Neural progenitor cell (in vitro differentiated cells): ENCODE measurements at regions not wholly inside any gene's neighbourhood (a gene's known extent, or its start where the extent isn't known, plus 50 kb on each side); places are given as distances from the start of the nearest gene placed in this dataset.

Source experiments
- DNase-seq: peaks from one replicate; pipeline ENCODE4 v3.0.0-alpha.2; 2016; ENCODE audit warnings: low spot score
- H2AFZ ChIP-seq: fragments of 200-600 bp; sonication (generic); replicated peaks from 2 replicates; pipeline ENCODE4 v1.6.1; 2016; ENCODE audit warnings: antibody characterized with exemption
- H3F3A ChIP-seq: fragments of 200-600 bp; sonication (generic); 2 replicates; pipeline ENCODE4 v1.6.1; 2016; ENCODE audit warnings: antibody characterized with exemption, low read depth
- H3K27ac ChIP-seq: fragments of 200-600 bp; sonication (generic); 2 replicates; pipeline ENCODE4 v1.5.1; 2016; ENCODE audit warnings: mild to moderate bottlenecking
- H3K27me3 ChIP-seq: fragments of 200-600 bp; sonication (generic); 2 replicates; pipeline ENCODE4 v1.6.1; 2016; ENCODE audit warnings: mild to moderate bottlenecking, moderate library complexity
- H3K36me3 ChIP-seq: fragments of 200-600 bp; sonication (generic); 2 replicates; pipeline ENCODE4 v1.5.1; 2016
- H3K4me1 ChIP-seq: fragments of 200-600 bp; sonication (generic); 2 replicates; pipeline ENCODE4 v1.6.1; 2016; ENCODE audit warnings: mixed run types
- H3K4me2 ChIP-seq: fragments of 200-600 bp; sonication (generic); 2 replicates; pipeline ENCODE4 v1.6.1; 2016
- H3K4me3 ChIP-seq: fragments of 200-600 bp; sonication (generic); 2 replicates; pipeline ENCODE4 v1.5.1; 2016
- H3K79me2 ChIP-seq: fragments of 200-600 bp; sonication (generic); 2 replicates; pipeline ENCODE4 v1.6.1; 2016; ENCODE audit warnings: low read depth
- H3K9ac ChIP-seq: fragments of 200-600 bp; sonication (generic); 2 replicates; pipeline ENCODE4 v1.6.1; 2016
- H3K9me3 ChIP-seq: fragments of 200-600 bp; sonication (generic); 2 replicates; pipeline ENCODE4 v1.5.1; 2016; ENCODE audit warnings: low read depth
- H4K20me1 ChIP-seq: fragments of 200-600 bp; sonication (generic); 2 replicates; pipeline ENCODE4 v1.6.1; 2016; ENCODE audit warnings: low read depth
- H3K27ac Mint-ChIP-seq: 3 replicates; pipeline ENCODE4 v1.8.0; 2021; ENCODE audit warnings: mixed read lengths
- H3K27me3 Mint-ChIP-seq: 2 replicates; pipeline ENCODE4 v1.8.0; 2022; ENCODE audit warnings: low read depth, mild to moderate bottlenecking, inconsistent platforms, moderate library complexity, mixed read lengths; ENCODE audit not compliant: insufficient read depth
- H3K36me3 Mint-ChIP-seq: 3 replicates; pipeline ENCODE4 v1.8.0; 2021; ENCODE audit warnings: mixed read lengths
- H3K4me1 Mint-ChIP-seq: 3 replicates; pipeline ENCODE4 v1.8.0; 2021; ENCODE audit warnings: mixed read lengths
- H3K4me3 Mint-ChIP-seq: 3 replicates; pipeline ENCODE4 v1.8.0; 2021; ENCODE audit warnings: mild to moderate bottlenecking, moderate library complexity, mixed read lengths
- H3K9me3 Mint-ChIP-seq: 3 replicates; pipeline ENCODE4 v1.8.0; 2020; ENCODE audit warnings: mixed read lengths
- EZH2 ChIP-seq: fragments of 200-600 bp; sonication (generic); IDR thresholded peaks from 2 replicates; pipeline ENCODE4 v1.6.1; 2017; ENCODE audit warnings: antibody characterized with exemption, mild to moderate bottlenecking, moderate library complexity
- EZH2phosphoT487 ChIP-seq: fragments of 200-600 bp; sonication (generic); IDR thresholded peaks from 2 replicates; pipeline ENCODE4 v1.6.1; 2017; ENCODE audit warnings: antibody characterized with exemption
- TF ChIP-seq, protein P1 (sequence below): fragments of 200-600 bp; sonication (generic); IDR thresholded peaks from 2 replicates; pipeline ENCODE4 v1.5.1; 2017; ENCODE audit warnings: antibody characterized with exemption, mild to moderate bottlenecking

DNA sequence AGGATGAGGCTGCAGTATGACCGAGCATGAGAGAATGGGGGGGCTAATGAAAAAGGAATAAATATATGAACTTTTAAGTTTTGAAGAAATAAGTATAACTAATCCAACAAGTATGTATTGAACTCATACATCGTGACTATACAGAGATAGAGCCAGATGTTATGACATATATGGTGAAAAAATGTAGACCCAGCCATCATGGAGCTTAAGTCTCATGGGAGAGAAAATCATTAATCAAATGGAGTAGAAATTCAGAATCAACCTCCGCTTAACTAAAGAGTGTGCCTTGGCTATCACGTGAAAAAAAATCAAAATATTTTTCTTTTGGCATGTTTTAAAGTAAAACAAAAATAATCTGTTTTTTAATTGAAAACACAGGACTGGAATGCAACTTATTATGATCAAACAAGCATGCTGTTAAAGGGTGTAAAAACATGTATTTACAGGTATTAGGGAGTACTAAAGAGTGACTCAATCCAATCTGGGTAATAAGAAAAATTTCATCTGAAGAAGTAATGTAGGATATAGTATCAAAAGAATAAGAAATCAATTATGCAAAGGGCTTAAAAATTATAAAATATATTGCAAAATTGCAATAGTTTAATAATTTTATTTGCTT, 868.5 kb upstream of the NUDT12 start:
- H3K4me2 ChIP-seq: no peak overlapping the region
- TF ChIP-seq EZH2: no peak
- TF ChIP-seq EZH2phosphoT487: no peak
- TF ChIP-seq, protein P1, sequence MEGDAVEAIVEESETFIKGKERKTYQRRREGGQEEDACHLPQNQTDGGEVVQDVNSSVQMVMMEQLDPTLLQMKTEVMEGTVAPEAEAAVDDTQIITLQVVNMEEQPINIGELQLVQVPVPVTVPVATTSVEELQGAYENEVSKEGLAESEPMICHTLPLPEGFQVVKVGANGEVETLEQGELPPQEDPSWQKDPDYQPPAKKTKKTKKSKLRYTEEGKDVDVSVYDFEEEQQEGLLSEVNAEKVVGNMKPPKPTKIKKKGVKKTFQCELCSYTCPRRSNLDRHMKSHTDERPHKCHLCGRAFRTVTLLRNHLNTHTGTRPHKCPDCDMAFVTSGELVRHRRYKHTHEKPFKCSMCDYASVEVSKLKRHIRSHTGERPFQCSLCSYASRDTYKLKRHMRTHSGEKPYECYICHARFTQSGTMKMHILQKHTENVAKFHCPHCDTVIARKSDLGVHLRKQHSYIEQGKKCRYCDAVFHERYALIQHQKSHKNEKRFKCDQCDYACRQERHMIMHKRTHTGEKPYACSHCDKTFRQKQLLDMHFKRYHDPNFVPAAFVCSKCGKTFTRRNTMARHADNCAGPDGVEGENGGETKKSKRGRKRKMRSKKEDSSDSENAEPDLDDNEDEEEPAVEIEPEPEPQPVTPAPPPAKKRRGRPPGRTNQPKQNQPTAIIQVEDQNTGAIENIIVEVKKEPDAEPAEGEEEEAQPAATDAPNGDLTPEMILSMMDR: no peak
- no peaks in the 10 kb centered on the region for H3K79me2 ChIP-seq
- no peaks in the 10 kb centered on the region for H3F3A ChIP-seq
- no peaks in the 10 kb centered on the region for H3K27me3 Mint-ChIP-seq
- H4K20me1 ChIP-seq: no peaks in the 10 kb centered on the region
- H3K36me3 ChIP-seq: no peaks in the 10 kb centered on the region
- no peak overlapping the region for H3K27ac ChIP-seq
- no peak overlapping the region for H3K4me3 Mint-ChIP-seq
- no peaks in the 10 kb centered on the region for H3K4me1 ChIP-seq
- no peaks in the 10 kb centered on the region for H3K9me3 ChIP-seq
- no peaks in the 10 kb centered on the region for H3K4me1 Mint-ChIP-seq
- no peaks in the 10 kb centered on the region for H3K9me3 Mint-ChIP-seq
- H3K27ac Mint-ChIP-seq: no peak overlapping the region
- DNase-seq: no peak
- no peak overlapping the region for H3K4me3 ChIP-seq
- no peaks in the 10 kb centered on the region for H3K27me3 ChIP-seq
- H2AFZ ChIP-seq: no peak overlapping the region
- H3K36me3 Mint-ChIP-seq: no peaks in the 10 kb centered on the region
- no peak overlapping the region for H3K9ac ChIP-seq

DNA sequence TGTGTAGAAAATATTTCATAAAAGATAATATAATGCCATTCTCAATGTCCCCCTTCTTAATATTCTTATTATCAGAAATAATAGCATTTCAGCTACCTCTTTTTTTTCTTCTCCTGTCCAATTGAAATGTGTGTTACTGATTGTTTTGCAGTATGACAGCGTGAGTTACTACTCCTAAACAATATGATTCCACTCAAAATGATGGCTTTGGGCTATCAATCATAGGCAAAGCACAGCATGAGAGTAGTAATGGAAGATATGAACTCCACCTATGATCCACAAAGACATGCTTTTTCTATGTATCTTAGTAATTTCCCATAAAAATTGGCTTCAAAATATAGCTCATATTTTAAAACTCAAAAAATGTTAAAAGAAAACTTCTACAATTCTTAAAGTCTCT, 867.3 kb upstream of the NUDT12 start:
- Histone ChIP-seq H3K36me3 (no peaks in the 10 kb centered on the region), H3K79me2 (no peaks in the 10 kb centered on the region), H2AFZ (no peak overlapping the region), H3F3A (no peaks in the 10 kb centered on the region), H3K4me1 (no peaks in the 10 kb centered on the region), H3K9me3 (no peaks in the 10 kb centered on the region), H3K27ac (no peak overlapping the region), H3K9ac (no peak overlapping the region), H3K4me3 (no peak overlapping the region), H3K4me2 (no peak overlapping the region), H3K27me3 (no peaks in the 10 kb centered on the region), H4K20me1 (no peaks in the 10 kb centered on the region)
- TF ChIP-seq, protein P1: no peak
- TF ChIP-seq EZH2 (no peak), EZH2phosphoT487 (no peak)
- Mint-ChIP-seq H3K4me1 (no peaks in the 10 kb centered on the region), H3K9me3 (no peaks in the 10 kb centered on the region), H3K27me3 (no peaks in the 10 kb centered on the region), H3K27ac (no peak overlapping the region), H3K4me3 (no peak overlapping the region), H3K36me3 (no peaks in the 10 kb centered on the region)
- DNase-seq: no peak

DNA sequence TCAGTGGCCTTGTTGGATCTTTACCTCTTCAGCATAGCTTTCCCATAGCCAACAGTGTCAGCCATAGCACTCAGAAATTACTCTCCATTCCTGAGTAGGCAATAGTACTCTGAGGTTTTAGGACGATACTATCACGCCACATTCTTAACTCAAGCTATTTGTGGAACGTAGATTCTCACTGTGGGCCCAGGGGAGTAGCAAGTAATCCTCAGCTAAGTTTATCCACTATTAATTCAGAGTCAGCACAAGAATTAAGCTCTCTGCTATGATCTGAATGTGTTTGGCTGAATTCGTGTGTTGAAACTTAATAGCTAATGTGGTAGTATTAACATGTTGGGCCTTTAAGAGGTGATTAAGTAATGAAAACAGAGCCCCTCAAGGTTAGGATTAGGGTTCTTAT, 858.8 kb upstream of the NUDT12 start:
- Histone ChIP-seq H3K9ac (no peak overlapping the region), H3K4me1 (no peaks in the 10 kb centered on the region), H3K36me3 (no peaks in the 10 kb centered on the region), H3K79me2 (no peaks in the 10 kb centered on the region), H3K4me2 (no peak overlapping the region), H3F3A (no peaks in the 10 kb centered on the region), H3K27ac (no peak overlapping the region), H3K9me3 (no peaks in the 10 kb centered on the region), H2AFZ (no peak overlapping the region), H4K20me1 (no peaks in the 10 kb centered on the region), H3K4me3 (no peak overlapping the region), H3K27me3 (no peaks in the 10 kb centered on the region)
- H3K27ac Mint-ChIP-seq: no peak overlapping the region
- TF ChIP-seq EZH2 (no peak), EZH2phosphoT487 (no peak)
- TF ChIP-seq, protein P1: no peak
- H3K36me3 Mint-ChIP-seq: no peaks in the 10 kb centered on the region
- H3K27me3 Mint-ChIP-seq: no peaks in the 10 kb centered on the region
- H3K4me3 Mint-ChIP-seq: no peak overlapping the region
- H3K4me1 Mint-ChIP-seq: no peaks in the 10 kb centered on the region
- no peaks in the 10 kb centered on the region for H3K9me3 Mint-ChIP-seq
- DNase-seq: no peak
